ENCODE measurements at regions not wholly inside any gene's neighbourhood (a gene's known extent, or its start where the extent isn't known, plus 50 kb on each side); places are given as distances from the start of the nearest gene placed in this dataset.

GRCh38 chr9:82673919-82674318, 389.0 kb downstream of the RASEF start:
- no peak for DNase-seq

- no peak for DNase-seq
Measured at GRCh38 chr9:82675102-82675501, 387.8 kb downstream of the RASEF start.

- DNase-seq = no peak
Measured at GRCh38 chr9:82675605-82676004, 387.3 kb downstream of the RASEF start.

GRCh38 chr9:82677086-82677485, 385.9 kb downstream of the RASEF start:
- no peak for DNase-seq

- no peak for DNase-seq
Measured at GRCh38 chr9:82679472-82679871, 383.5 kb downstream of the RASEF start.

- no peak for DNase-seq
Measured at GRCh38 chr9:82680179-82680935, 382.6 kb downstream of the RASEF start.

- DNase-seq = no peak
Measured at GRCh38 chr9:82681809-82682208, 381.1 kb downstream of the RASEF start.

GRCh38 chr9:82682431-82682830, 380.5 kb downstream of the RASEF start:
- DNase-seq = no peak

GRCh38 chr9:82695704-82696103, 367.2 kb downstream of the RASEF start:
- no peak for DNase-seq

- DNase-seq = no peak
Measured at GRCh38 chr9:82706786-82707185, 356.2 kb downstream of the RASEF start.

GRCh38 chr9:82716821-82717220, 346.1 kb downstream of the RASEF start:
- no peak for DNase-seq

- DNase-seq = no peak
Measured at GRCh38 chr9:82720515-82720914, 342.4 kb downstream of the RASEF start.

GRCh38 chr9:82721593-82721992, 341.3 kb downstream of the RASEF start:
- no peak for DNase-seq

- DNase-seq = no peak
Measured at GRCh38 chr9:82722051-82722450, 340.9 kb downstream of the RASEF start.

GRCh38 chr9:82722561-82722960, 340.4 kb downstream of the RASEF start:
- no peak for DNase-seq

GRCh38 chr9:82726424-82727276, 336.3 kb downstream of the RASEF start:
- DNase-seq = no peak

GRCh38 chr9:82729141-82729540, 333.8 kb downstream of the RASEF start:
- no peak for DNase-seq

- DNase-seq = no peak
Measured at GRCh38 chr9:82729991-82730589, 332.9 kb downstream of the RASEF start.

GRCh38 chr9:82732928-82733327, 330.0 kb downstream of the RASEF start:
- DNase-seq = no peak

GRCh38 chr9:82736126-82736525, 326.8 kb downstream of the RASEF start:
- no peak for DNase-seq

GRCh38 chr9:82736701-82737100, 326.2 kb downstream of the RASEF start:
- DNase-seq = no peak

- DNase-seq = no peak
Measured at GRCh38 chr9:82745919-82746318, 317.0 kb downstream of the RASEF start.

- no peak for DNase-seq
Measured at GRCh38 chr9:82750411-82750913, 312.5 kb downstream of the RASEF start.

All from T-helper 2 cell (primary cell).